HCT116 (cell line): ENCODE measurements at regions not wholly inside any gene's neighbourhood (a gene's known extent, or its start where the extent isn't known, plus 50 kb on each side); places are given as distances from the start of the nearest gene placed in this dataset.

Source experiments
- ATAC-seq: fragments of 200-7000 bp; cut with Tn5 transposase; 2 replicates; pipeline ENCODE4 v1.9.1; 2020; ENCODE audit warnings: mild to moderate bottlenecking, moderate library complexity
- BruUV-seq: library from RNA; stranded (reverse); fragments of 400-500 nt; replicated peaks from 2 replicates; lab custom pipeline; 2021; lab: Mats Ljungman, UMichigan
- CTCF ChIA-PET: fragments of 300-600 bp; sonication (Branson Sonifier 250); formaldehyde crosslinking; loops from one replicate; lab custom pipeline; 2021; ENCODE audit warnings: antibody characterized with exemption; lab: Charles Lee
- POLR2A ChIA-PET: fragments of 300-600, 350-600 bp; sonication (Branson Sonifier 250); formaldehyde crosslinking; loops from one replicate; lab custom pipeline; 2021; ENCODE audit warnings: antibody characterized with exemption; lab: Charles Lee
- RAD21 ChIA-PET, 2 experiments: fragments of 300-600 bp; sonication (Branson Sonifier 250); formaldehyde crosslinking; loops; one replicate each; lab custom pipeline; 2023; ENCODE audit warnings: low total read pairs in 2 of 2; ENCODE audit not compliant: uncharacterized antibody in 2 of 2, unreplicated experiment in 2 of 2, low non-redundant PET in 1 of 2; lab: Charles Lee
- DNase-seq: peaks from one replicate; pipeline ENCODE4 v3.0.0-alpha.2; 2010; ENCODE audit warnings: low read depth, low spot score
- H2AFZ ChIP-seq: fragments of 200-600 bp; shearing (Covaris generic), sonication (generic); 2 replicates; pipeline ENCODE4 v1.6.1; 2017; ENCODE audit warnings: low read depth, mixed run types, mixed read lengths, antibody characterized with exemption, low read length; ENCODE audit not compliant: poor library complexity, severe bottlenecking
- H3K27ac ChIP-seq: 2 replicates; pipeline ENCODE4 v1.5.1; 2012; ENCODE audit warnings: low read depth, low read length
- H3K27me3 ChIP-seq: fragments of 200-600 bp; sonication (generic); 2 replicates; pipeline ENCODE4 v1.6.1; 2016; ENCODE audit warnings: mixed run types, low read length, mixed read lengths; ENCODE audit not compliant: insufficient read depth
- H3K36me3 ChIP-seq, 2 experiments: fragments of 200-500 bp in 1 of 2; fragments of 200-600 bp in 1 of 2; sonication (Bioruptor generic) in 1 of 2; sonication (generic) in 1 of 2; 2 replicates each; pipeline versions ENCODE4 v1.5.1 to v1.6.1; 2014 to 2016; ENCODE audit warnings: low read length in 2 of 2, inconsistent platforms in 1 of 2, mixed read lengths in 1 of 2, mixed run types in 1 of 2; ENCODE audit not compliant: insufficient read depth in 2 of 2, control insufficient read depth in 1 of 2
- H3K4me1 ChIP-seq, 2 experiments: fragments of 200-600 bp in 1 of 2; sonication (generic) in 1 of 2; 2 replicates each; pipeline versions ENCODE4 v1.5.1 to v1.6.1; 2012 to 2017; ENCODE audit warnings: low read length in 2 of 2, inconsistent platforms in 1 of 2, mild to moderate bottlenecking in 1 of 2, mixed read lengths in 1 of 2, mixed run types in 1 of 2, moderate library complexity in 1 of 2; ENCODE audit not compliant: insufficient read depth in 2 of 2, control insufficient read depth in 1 of 2
- H3K4me2 ChIP-seq: fragments of 200-600 bp; sonication (generic); 2 replicates; pipeline ENCODE4 v1.6.1; 2017; ENCODE audit warnings: mixed run types, low read length, mixed read lengths
- H3K4me3 ChIP-seq, 2 experiments: fragments of 200-600 bp in 1 of 2; sonication (generic) in 1 of 2; replicated peaks in 1 of 2; 2 replicates each; pipeline ENCODE4 v1.5.1; 2011 to 2016; ENCODE audit warnings: low read length in 2 of 2, control low read depth in 1 of 2, low read depth in 1 of 2, mild to moderate bottlenecking in 1 of 2, mixed read lengths in 1 of 2, mixed run types in 1 of 2
- H3K79me2 ChIP-seq: fragments of 200-600 bp; sonication (generic); 2 replicates; pipeline ENCODE4 v1.6.1; 2017; ENCODE audit warnings: mild to moderate bottlenecking, mixed run types, low read length, moderate library complexity, mixed read lengths; ENCODE audit not compliant: insufficient read depth
- H3K9ac ChIP-seq: fragments of 200-600 bp; sonication (generic); 2 replicates; pipeline ENCODE4 v1.6.1; 2016; ENCODE audit warnings: low read length, mixed read lengths
- H3K9me2 ChIP-seq: fragments of 200-600 bp; sonication (generic), shearing (Covaris generic); 2 replicates; pipeline ENCODE4 v1.6.1; 2017; ENCODE audit warnings: mixed run types, mild to moderate bottlenecking, moderate library complexity; ENCODE audit not compliant: insufficient read depth
- H3K9me3 ChIP-seq, 2 experiments: fragments of 200-500 bp in 1 of 2; fragments of 200-600 bp in 1 of 2; sonication (Bioruptor generic) in 1 of 2; sonication (generic) in 1 of 2; 2 replicates each; pipeline ENCODE4 v1.6.1; 2014 to 2017; ENCODE audit warnings: low read length in 2 of 2, mixed read lengths in 2 of 2, inconsistent platforms in 1 of 2, low read depth in 1 of 2, mild to moderate bottlenecking in 1 of 2, mixed run types in 1 of 2, moderate library complexity in 1 of 2; ENCODE audit not compliant: control insufficient read depth in 1 of 2, insufficient read depth in 1 of 2
- H4K20me1 ChIP-seq: fragments of 200-600 bp; sonication (generic), shearing (Covaris generic); 2 replicates; pipeline ENCODE4 v1.6.1; 2017; ENCODE audit warnings: mixed run types, mild to moderate bottlenecking, moderate library complexity; ENCODE audit not compliant: insufficient read depth
- ATF3 ChIP-seq: IDR thresholded peaks from 2 replicates; pipeline ENCODE4 v1.6.1; 2012
- CBX3 ChIP-seq: IDR thresholded peaks from 2 replicates; pipeline ENCODE4 v1.6.1; 2012; ENCODE audit warnings: low read depth
- CEBPB ChIP-seq: IDR thresholded peaks from 2 replicates; pipeline ENCODE4 v1.6.1; 2012; ENCODE audit warnings: low read depth
- EGR1 ChIP-seq: IDR thresholded peaks from 2 replicates; pipeline ENCODE4 v1.6.1; 2012; ENCODE audit warnings: low read depth
- ELF1 ChIP-seq: IDR thresholded peaks from 2 replicates; pipeline ENCODE4 v1.6.1; 2012; ENCODE audit warnings: low read depth, borderline replicate concordance
- EZH2 ChIP-seq: fragments of 200-600 bp; sonication (generic); IDR thresholded peaks from 2 replicates; pipeline ENCODE4 v1.6.1; 2017; ENCODE audit warnings: antibody characterized with exemption, mixed run types
- EZH2phosphoT487 ChIP-seq: fragments of 200-600 bp; IDR thresholded peaks from 2 replicates; pipeline ENCODE4 v1.6.1; 2018; ENCODE audit warnings: antibody characterized with exemption, borderline replicate concordance
- FOSL1 ChIP-seq: IDR thresholded peaks from 2 replicates; pipeline ENCODE4 v1.6.1; 2012; ENCODE audit warnings: low read depth
- JUND ChIP-seq: IDR thresholded peaks from 2 replicates; pipeline ENCODE4 v1.6.1; 2012
- POLR2A ChIP-seq: IDR thresholded peaks from 2 replicates; pipeline ENCODE4 v1.7.0; 2011; ENCODE audit warnings: borderline replicate concordance; ENCODE audit not compliant: insufficient read depth, insufficient read length; ENCODE audit errors: extremely low read depth
- RAD21 ChIP-seq: IDR thresholded peaks from 2 replicates; pipeline ENCODE4 v1.6.1; 2012; ENCODE audit warnings: low read depth, mild to moderate bottlenecking
- REST ChIP-seq: IDR thresholded peaks from 2 replicates; pipeline ENCODE4 v1.6.1; 2012; ENCODE audit warnings: low read depth
- SIN3A ChIP-seq: IDR thresholded peaks from 2 replicates; pipeline ENCODE4 v1.6.1; 2012; ENCODE audit warnings: low read depth
- SRF ChIP-seq: IDR thresholded peaks from 2 replicates; pipeline ENCODE4 v1.6.1; 2012; ENCODE audit warnings: low read depth
- TCF7L2 ChIP-seq: IDR thresholded peaks from 2 replicates; pipeline ENCODE4 v1.7.0; 2011; ENCODE audit warnings: borderline replicate concordance, inconsistent platforms; ENCODE audit not compliant: insufficient read depth, insufficient read length; ENCODE audit errors: extremely low read depth
- YY1 ChIP-seq: IDR thresholded peaks from 2 replicates; pipeline ENCODE4 v1.6.1; 2011; ENCODE audit warnings: low read length, low read depth, moderate library complexity, mild to moderate bottlenecking; ENCODE audit not compliant: insufficient replicate concordance; ENCODE audit errors: extremely low read depth
- ZBTB33 ChIP-seq: IDR thresholded peaks from 2 replicates; pipeline ENCODE4 v1.6.1; 2011; ENCODE audit warnings: mild to moderate bottlenecking, low read length, moderate library complexity; ENCODE audit not compliant: insufficient replicate concordance; ENCODE audit errors: extremely low read depth
- ZFX ChIP-seq: fragments of 450-650 bp; IDR thresholded peaks from 2 replicates; pipeline ENCODE4 v1.6.1; 2017
- intact Hi-C: fragments of 100-400 bp; cut with micrococcal nuclease; formaldehyde crosslinking; loops from 2 replicates; pipeline ENCODE4 v1.10.0; 2022
- TF ChIP-seq, protein P1 (sequence below): IDR thresholded peaks from 2 replicates; pipeline ENCODE4 v1.6.1; 2012
- TF ChIP-seq, protein P2 (sequence below), 3 experiments: fragments of 200-600 bp in 1 of 3; sonication (generic) in 1 of 3; IDR thresholded peaks in 2 of 3; conservative IDR thresholded peaks in 1 of 3; 2 replicates each; pipeline ENCODE4 v1.5.1; 2012 to 2017; ENCODE audit warnings: low read depth in 2 of 3, low read length in 2 of 3, antibody characterized with exemption in 1 of 3, borderline replicate concordance in 1 of 3, control low read depth in 1 of 3, mild to moderate bottlenecking in 1 of 3, mixed read lengths in 1 of 3, mixed run types in 1 of 3, moderate library complexity in 1 of 3; ENCODE audit not compliant: insufficient read depth in 1 of 3

- ChIA-PET RAD21 (no interaction called here), CTCF (no interaction called here), POLR2A (no interaction called here)
- H3K4me1 ChIP-seq: no peaks in the 10 kb centered on the region
- BruUV-seq: no TSS peak
- H3K36me3 ChIP-seq: no peaks in the 10 kb centered on the region
- H3K9ac ChIP-seq: no peak overlapping the region
- ATAC-seq: no peak
- no peak for TF ChIP-seq POLR2A
- no peak for TF ChIP-seq SRF
- TF ChIP-seq ELF1: no peak
- no peak for TF ChIP-seq TCF7L2
- no peak for TF ChIP-seq CBX3
- TF ChIP-seq ATF3: no peak
- no peak for TF ChIP-seq EZH2
- TF ChIP-seq SIN3A: no peak
- no peak for TF ChIP-seq ZBTB33
- no peak for TF ChIP-seq REST
- TF ChIP-seq FOSL1: no peak
- TF ChIP-seq, protein P1, sequence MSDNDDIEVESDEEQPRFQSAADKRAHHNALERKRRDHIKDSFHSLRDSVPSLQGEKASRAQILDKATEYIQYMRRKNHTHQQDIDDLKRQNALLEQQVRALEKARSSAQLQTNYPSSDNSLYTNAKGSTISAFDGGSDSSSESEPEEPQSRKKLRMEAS: no peak
- TF ChIP-seq YY1: no peak
- no peak for TF ChIP-seq CEBPB
- no peak for TF ChIP-seq RAD21
- TF ChIP-seq, protein P2, sequence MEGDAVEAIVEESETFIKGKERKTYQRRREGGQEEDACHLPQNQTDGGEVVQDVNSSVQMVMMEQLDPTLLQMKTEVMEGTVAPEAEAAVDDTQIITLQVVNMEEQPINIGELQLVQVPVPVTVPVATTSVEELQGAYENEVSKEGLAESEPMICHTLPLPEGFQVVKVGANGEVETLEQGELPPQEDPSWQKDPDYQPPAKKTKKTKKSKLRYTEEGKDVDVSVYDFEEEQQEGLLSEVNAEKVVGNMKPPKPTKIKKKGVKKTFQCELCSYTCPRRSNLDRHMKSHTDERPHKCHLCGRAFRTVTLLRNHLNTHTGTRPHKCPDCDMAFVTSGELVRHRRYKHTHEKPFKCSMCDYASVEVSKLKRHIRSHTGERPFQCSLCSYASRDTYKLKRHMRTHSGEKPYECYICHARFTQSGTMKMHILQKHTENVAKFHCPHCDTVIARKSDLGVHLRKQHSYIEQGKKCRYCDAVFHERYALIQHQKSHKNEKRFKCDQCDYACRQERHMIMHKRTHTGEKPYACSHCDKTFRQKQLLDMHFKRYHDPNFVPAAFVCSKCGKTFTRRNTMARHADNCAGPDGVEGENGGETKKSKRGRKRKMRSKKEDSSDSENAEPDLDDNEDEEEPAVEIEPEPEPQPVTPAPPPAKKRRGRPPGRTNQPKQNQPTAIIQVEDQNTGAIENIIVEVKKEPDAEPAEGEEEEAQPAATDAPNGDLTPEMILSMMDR (IDR thresholded peaks at IDR 0.05 in 2 of 3, conservative IDR thresholded peaks at IDR 0.05 in 1 of 3; ENCODE audit: borderline replicate concordance in 1 of 3, insufficient read depth in 1 of 3, low read depth in 2 of 3, low read length in 2 of 3): no peak
- no peak for TF ChIP-seq JUND
- no peak for TF ChIP-seq EZH2phosphoT487
- no peak for TF ChIP-seq ZFX
- TF ChIP-seq EGR1: no peak
- no peak overlapping the region for H3K4me3 ChIP-seq
- intact Hi-C loops: no loop called here
- no peaks in the 10 kb centered on the region for H3K79me2 ChIP-seq
- no peak overlapping the region for H3K27ac ChIP-seq
- H2AFZ ChIP-seq: no peak overlapping the region
- H3K27me3 ChIP-seq: no peaks in the 10 kb centered on the region
- H3K9me3 ChIP-seq: no peaks in the 10 kb centered on the region; a peak in 1 of 4 replicates
- no peak overlapping the region for H3K4me2 ChIP-seq
- no peaks in the 10 kb centered on the region for H4K20me1 ChIP-seq
- DNase-seq: no peak
- no peaks in the 10 kb centered on the region for H3K9me2 ChIP-seq
Measured at GRCh38 chr12:30564394-30564793, 131.3 kb downstream of the IPO8 start.
